GM12891 (cell line): ENCODE measurements at regions not wholly inside any gene's neighbourhood (a gene's known extent, or its start where the extent isn't known, plus 50 kb on each side); places are given as distances from the start of the nearest gene placed in this dataset.

ENCODE experiments used
- DNase-seq: peaks from one replicate; pipeline ENCODE4 v3.0.0; 2011; ENCODE audit warnings: low spot score; ENCODE audit not compliant: insufficient read length
- FAIRE-seq: peaks from 2 replicates; lab custom pipeline; 2011; peaks lifted over from hg19 to GRCh38; lab: Jason Lieb, UNC
- PAX5 ChIP-seq: IDR thresholded peaks from 2 replicates; pipeline ENCODE4 v1.6.1; 2011; ENCODE audit warnings: low read length, moderate library complexity, mild to moderate bottlenecking; ENCODE audit not compliant: insufficient read depth, severe bottlenecking
- POLR2A ChIP-seq: IDR thresholded peaks from 2 replicates; pipeline ENCODE4 v1.6.1; 2011; ENCODE audit warnings: low read depth, low read length, control low read depth
- POLR2AphosphoS5 ChIP-seq: IDR thresholded peaks from 2 replicates; pipeline ENCODE4 v1.6.1; 2011; ENCODE audit warnings: low read depth, low read length, control low read depth
- POU2F2 ChIP-seq: IDR thresholded peaks from 2 replicates; pipeline ENCODE4 v1.6.1; 2011; ENCODE audit warnings: low read depth, mild to moderate bottlenecking, control low read depth, low read length, moderate library complexity
- SPI1 ChIP-seq: IDR thresholded peaks from 2 replicates; pipeline ENCODE4 v1.6.1; 2011; ENCODE audit warnings: low read depth, low read length, control low read depth
- TAF1 ChIP-seq: IDR thresholded peaks from 2 replicates; pipeline ENCODE4 v1.6.1; 2011; ENCODE audit warnings: low read depth, low read length, control low read depth

- TF ChIP-seq POLR2A, result no peak
- TF ChIP-seq POLR2AphosphoS5, result no peak
- DNase-seq (no peak), FAIRE-seq (no peak)
Observed at GRCh38 chr13:39232999-39233398, 194.7 kb downstream of the NHLRC3 start.

GRCh38 chr13:39233519-39233918 is 195.3 kb downstream of the NHLRC3 start:
- DNase-seq (no peak), FAIRE-seq (no peak)
- no peak for TF ChIP-seq PAX5
- TF ChIP-seq TAF1, result no peak
- no peak for TF ChIP-seq SPI1
- no peak for TF ChIP-seq POLR2AphosphoS5
- no peak for TF ChIP-seq POLR2A
- TF ChIP-seq POU2F2, result no peak

GRCh38 chr13:39244561-39245230 is 206.4 kb downstream of the NHLRC3 start:
- no peak for TF ChIP-seq PAX5
- TF ChIP-seq TAF1, result no peak
- no peak for TF ChIP-seq SPI1
- TF ChIP-seq POLR2AphosphoS5, result no peak
- TF ChIP-seq POU2F2, result no peak
- no peak for TF ChIP-seq POLR2A
- FAIRE-seq, result no peak
- no peak for DNase-seq

- FAIRE-seq, result no peak
- TF ChIP-seq POLR2A, result no peak
- no peak for TF ChIP-seq POU2F2
- TF ChIP-seq PAX5, result no peak
- no peak for TF ChIP-seq POLR2AphosphoS5
- no peak for TF ChIP-seq SPI1
- no peak for TF ChIP-seq TAF1
- DNase-seq, result no peak
Observed at GRCh38 chr13:39245688-39246087, 207.4 kb downstream of the NHLRC3 start.

GRCh38 chr13:39249982-39250381 is 211.7 kb downstream of the NHLRC3 start:
- DNase-seq (no peak), FAIRE-seq (no peak)

GRCh38 chr13:39250440-39250839 is 212.2 kb downstream of the NHLRC3 start:
- no peak for FAIRE-seq
- TF ChIP-seq POU2F2 (no peak), POLR2A (no peak), SPI1 (no peak), PAX5 (no peak), TAF1 (no peak), POLR2AphosphoS5 (no peak)
- no peak for DNase-seq

More at GRCh38 chr13:39249982-39250381, 211.7 kb downstream of the NHLRC3 start:
- TF ChIP-seq POLR2AphosphoS5, result no peak
- TF ChIP-seq SPI1, result no peak
- TF ChIP-seq POLR2A, result no peak
- TF ChIP-seq TAF1, result no peak
- TF ChIP-seq PAX5, result no peak
- no peak for TF ChIP-seq POU2F2

- DNase-seq, result no peak
- FAIRE-seq, result no peak
- TF ChIP-seq POLR2AphosphoS5, result no peak
- TF ChIP-seq POU2F2, result no peak
- no peak for TF ChIP-seq SPI1
Observed at GRCh38 chr13:39251340-39251739, 213.1 kb downstream of the NHLRC3 start.

- TF ChIP-seq POLR2A, result no peak
- no peak for TF ChIP-seq PAX5
- no peak for TF ChIP-seq POLR2AphosphoS5
- TF ChIP-seq POU2F2, result no peak
- TF ChIP-seq TAF1, result no peak
- no peak for TF ChIP-seq SPI1
- FAIRE-seq (no peak), DNase-seq (no peak)
Observed at GRCh38 chr13:39253774-39254173, 215.5 kb downstream of the NHLRC3 start.

GRCh38 chr13:39254601-39255000 is 216.3 kb downstream of the NHLRC3 start:
- no peak for TF ChIP-seq SPI1
- TF ChIP-seq TAF1, result no peak
- TF ChIP-seq POLR2AphosphoS5, result no peak
- TF ChIP-seq POLR2A, result no peak
- no peak for TF ChIP-seq PAX5
- no peak for TF ChIP-seq POU2F2
- no peak for DNase-seq
- FAIRE-seq, result no peak

- DNase-seq (no peak), FAIRE-seq (no peak)
- TF ChIP-seq POLR2AphosphoS5 (no peak), TAF1 (no peak), POU2F2 (no peak)
Observed at GRCh38 chr13:39257642-39258041, 219.4 kb downstream of the NHLRC3 start.
